ENCODE measurements at regions not wholly inside any gene's neighbourhood (a gene's known extent, or its start where the extent isn't known, plus 50 kb on each side); places are given as distances from the start of the nearest gene placed in this dataset.

DNA sequence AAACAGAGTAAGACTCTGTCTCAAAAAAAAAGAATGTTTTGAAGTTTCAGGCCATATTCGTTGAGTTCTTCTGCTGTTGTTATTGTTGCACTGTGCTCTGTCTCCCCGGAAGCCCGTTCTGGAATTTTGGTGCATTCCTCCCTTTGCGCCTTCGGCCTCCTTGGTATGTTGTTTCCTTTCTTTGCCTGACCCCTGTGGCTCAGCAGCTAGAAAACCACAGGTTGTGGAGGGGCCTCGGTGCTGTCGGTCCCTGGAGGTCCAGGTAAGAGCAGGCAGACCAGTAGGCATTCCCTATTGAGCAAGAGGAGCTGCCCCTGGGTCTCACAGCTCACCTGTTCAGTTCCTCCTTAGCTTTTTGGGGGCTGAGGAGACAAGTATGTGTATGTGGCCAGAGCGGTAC is 51.0 kb upstream of the DLG1 start:
- DNase-seq (ENCODE audit: low read depth in 2 of 2): no peak
